GM12878 (cell line): ENCODE measurements at regions not wholly inside any gene's neighbourhood (a gene's known extent, or its start where the extent isn't known, plus 50 kb on each side); places are given as distances from the start of the nearest gene placed in this dataset.

ENCODE experiments used
- CREB1 ChIP-seq: IDR thresholded peaks from 2 replicates; pipeline ENCODE4 v1.6.1; 2012; ENCODE audit warnings: low read depth, mild to moderate bottlenecking, inconsistent platforms
- CTCF ChIP-seq, 3 experiments: IDR thresholded peaks in 2 of 3; conservative IDR thresholded peaks in 1 of 3; 2 replicates each; pipeline ENCODE4 v1.5.1; 2011; ENCODE audit warnings: low read depth in 3 of 3, low read length in 3 of 3, mild to moderate bottlenecking in 3 of 3, control low read depth in 2 of 3, moderate library complexity in 2 of 3, inconsistent platforms in 1 of 3, mixed read lengths in 1 of 3; ENCODE audit not compliant: control insufficient read depth in 2 of 3, insufficient read depth in 1 of 3; ENCODE audit errors: extremely low read depth in 1 of 3
- POLR2A ChIP-seq: IDR thresholded peaks from 2 replicates; pipeline ENCODE4 v1.6.1; 2011; ENCODE audit warnings: low read depth, mild to moderate bottlenecking, low read length

GRCh38 chr1:115412286-115412685, 74.2 kb upstream of the NGF start:
- TF ChIP-seq CTCF (IDR thresholded peaks at IDR 0.05 in 2 of 3, conservative IDR thresholded peaks at IDR 0.05 in 1 of 3; ENCODE audit: control insufficient read depth in 2 of 3, extremely low read depth in 1 of 3, insufficient read depth in 1 of 3, low read depth in 3 of 3, low read length in 3 of 3) = no peak
- TF ChIP-seq CREB1 = no peak
- TF ChIP-seq POLR2A = no peak
